ENCODE measurements at regions not wholly inside any gene's neighbourhood (a gene's known extent, or its start where the extent isn't known, plus 50 kb on each side); places are given as distances from the start of the nearest gene placed in this dataset.

- H4K20me1 ChIP-seq (replicated peaks in 1 of 2; ENCODE audit: control insufficient read depth in 1 of 2, insufficient read depth in 2 of 2, low read length in 2 of 2): no peaks in the 10 kb centered on the region
- no peak overlapping the region for H3K4me3 ChIP-seq (ENCODE audit: extremely low read depth in 1 of 4, insufficient read depth in 2 of 4, low read depth in 3 of 4, low read length in 4 of 4)
- peaks cover 0 to 8% (median 5%) of the 10 kb centered on the region in 4 experiments; a peak in 3 of 7 replicates for H3K4me1 ChIP-seq (replicated peaks in 1 of 4; ENCODE audit: control insufficient read depth in 3 of 4, insufficient read depth in 4 of 4, low read length in 3 of 4)
- H2BK12ac ChIP-seq (ENCODE audit: low read depth, low read length): peak overlapping the region; percentile 51; the same call in 1 of the 2 replicates
- no peak overlapping the region; the same call in 1 of the 2 replicates for H2BK20ac ChIP-seq (ENCODE audit: low read length)
- ChIA-PET CTCF (ENCODE audit: partially characterized antibody) (no interaction called here), POLR2A (ENCODE audit: partially characterized antibody) (no interaction called here)
- H3K79me2 ChIP-seq (ENCODE audit: control insufficient read depth in 1 of 2, insufficient read depth in 2 of 2, low read length in 2 of 2): no peaks in the 10 kb centered on the region
- peak overlapping the region; percentile 41 for H2BK120ac ChIP-seq (replicated peaks; ENCODE audit: low read depth, low read length)
- H3K23me2 ChIP-seq (ENCODE audit: low read depth, low read length): no peaks in the 10 kb centered on the region
- TF ChIP-seq NANOG (IDR thresholded peaks at IDR 0.05; ENCODE audit: insufficient read depth, low read depth, low read length, poor library complexity, severe bottlenecking) (no peak), ATF3 (IDR thresholded peaks at IDR 0.05; ENCODE audit: insufficient read depth, low read depth, low read length) (no peak), MAX (IDR thresholded peaks at IDR 0.05) (0 out of 2 replicates have a peak, but pooled peaks have one; percentile 34)
- H3K56ac ChIP-seq (replicated peaks; ENCODE audit: insufficient read length, low read depth, low read length): no peak overlapping the region
- no peak overlapping the region for H2AFZ ChIP-seq (ENCODE audit: low read length)
- no peak for DNase-seq (ENCODE audit: low read depth in 1 of 2, low spot score in 2 of 2)
- H3K18ac ChIP-seq (ENCODE audit: extremely low read depth, low read length): no peak overlapping the region
- H3K23ac ChIP-seq (ENCODE audit: insufficient read length): no peak overlapping the region
- 0 out of 2 replicates have a peak overlapping the region, but pooled peaks have one; percentile 1 for H2BK5ac ChIP-seq (ENCODE audit: low read depth, low read length)
- peaks cover 0 to 4% of the 10 kb centered on the region in 2 experiments; a peak in 1 of 4 replicates for H3K9me3 ChIP-seq (ENCODE audit: insufficient read depth in 2 of 2, low read depth in 1 of 2, low read length in 1 of 2)
- H2AK5ac ChIP-seq (ENCODE audit: low read depth, low read length): 0 out of 2 replicates have a peak overlapping the region, but pooled peaks have one; percentile 17
- no peak for FAIRE-seq
- 92% methylated on average over 3 of the region's 3 CpGs; no CpG with 5 or more reads in 1 of the 2 experiments for WGBS, 2 experiments (ENCODE audit: extremely low coverage in 1 of 2, insufficient coverage in 1 of 2, insufficient read length in 1 of 2, insufficient replicate concordance in 2 of 2, low coverage in 1 of 2, low lambda C conversion rate in 2 of 2, missing lambda C conversion rate in 1 of 2)
- H3K9ac ChIP-seq (replicated peaks in 1 of 4; ENCODE audit: extremely low read depth in 1 of 4, low read depth in 3 of 4, low read length in 3 of 4): no peak overlapping the region
- no peak overlapping the region for H3K4me2 ChIP-seq (ENCODE audit: insufficient read depth in 1 of 2, low read depth in 2 of 2, low read length in 2 of 2)
- H2BK15ac ChIP-seq (ENCODE audit: low read length): no peak overlapping the region
- no peak overlapping the region for H4K5ac ChIP-seq (ENCODE audit: insufficient read length, low read depth, low read length)
- H3K27ac ChIP-seq (ENCODE audit: low read depth, low read length): no peak overlapping the region
- H4K91ac ChIP-seq (replicated peaks; ENCODE audit: insufficient read length, low read length): no peak overlapping the region
- H3K79me1 ChIP-seq (ENCODE audit: low read depth, low read length): no peaks in the 10 kb centered on the region
- H3K4ac ChIP-seq (replicated peaks; ENCODE audit: insufficient read length, low read depth, low read length): no peak overlapping the region
- H3K36me3 ChIP-seq (ENCODE audit: control insufficient read depth in 2 of 4, insufficient read depth in 4 of 4, low read length in 3 of 4): no peaks in the 10 kb centered on the region; a peak in 1 of 8 replicates
- H4K8ac ChIP-seq (ENCODE audit: extremely low read depth, insufficient read depth, low read length): no peak overlapping the region
- no peak overlapping the region for H3K14ac ChIP-seq (ENCODE audit: insufficient read length)
- H3K27me3 ChIP-seq (replicated peaks in 1 of 4; ENCODE audit: control insufficient read depth in 3 of 4, extremely low read depth in 1 of 4, insufficient read depth in 3 of 4, low read length in 3 of 4): no peaks in the 10 kb centered on the region; a peak in 1 of 7 replicates
Observed at GRCh38 chr2:122736279-122736678, 980.8 kb downstream of the TSN start.
